ENCODE measurements at regions not wholly inside any gene's neighbourhood (a gene's known extent, or its start where the extent isn't known, plus 50 kb on each side); places are given as distances from the start of the nearest gene placed in this dataset.

DNA sequence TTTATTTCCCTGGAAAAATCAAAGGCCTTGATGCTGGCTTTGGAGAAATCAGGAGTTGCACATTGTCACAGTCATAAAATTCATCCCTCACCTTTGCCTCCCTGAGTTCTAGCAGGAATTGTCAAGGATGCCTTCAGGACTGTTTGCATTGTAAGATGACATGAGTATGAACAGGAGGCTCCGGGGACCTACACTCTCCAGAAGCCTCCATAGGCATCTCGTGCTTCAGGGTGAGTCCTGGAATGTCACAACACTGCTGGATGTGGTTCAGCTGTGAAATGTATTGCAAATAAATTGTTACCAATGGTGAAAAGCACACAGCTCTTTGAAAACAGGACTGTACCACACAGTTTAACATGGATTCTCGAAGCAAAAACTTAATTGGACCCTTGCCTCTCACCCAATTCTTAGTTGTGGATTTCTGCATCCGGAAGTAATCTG lies 535.4 kb upstream of the C16orf82 start:
- TF ChIP-seq NFIB (CRISPR knock-in tag; IDR thresholded peaks at IDR 0.05; ENCODE audit: borderline replicate concordance) (no peak), ZSCAN20 (CRISPR knock-in tag; IDR thresholded peaks at IDR 0.05; ENCODE audit: borderline replicate concordance) (no peak), RAD21 (CRISPR knock-in tag; IDR thresholded peaks at IDR 0.05) (no peak), KMT2B (CRISPR knock-in tag; IDR thresholded peaks at IDR 0.05) (no peak), WIZ (CRISPR knock-in tag; IDR thresholded peaks at IDR 0.05) (no peak), BCL6 (CRISPR knock-in tag; IDR thresholded peaks at IDR 0.05) (no peak)
- TF ChIP-seq, protein P1, sequence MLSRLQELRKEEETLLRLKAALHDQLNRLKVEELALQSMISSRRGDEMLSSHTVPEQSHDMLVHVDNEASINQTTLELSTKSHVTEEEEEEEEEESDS (CRISPR knock-in tag; IDR thresholded peaks at IDR 0.05; ENCODE audit: borderline replicate concordance), result no peak
- TF ChIP-seq, protein P2, sequence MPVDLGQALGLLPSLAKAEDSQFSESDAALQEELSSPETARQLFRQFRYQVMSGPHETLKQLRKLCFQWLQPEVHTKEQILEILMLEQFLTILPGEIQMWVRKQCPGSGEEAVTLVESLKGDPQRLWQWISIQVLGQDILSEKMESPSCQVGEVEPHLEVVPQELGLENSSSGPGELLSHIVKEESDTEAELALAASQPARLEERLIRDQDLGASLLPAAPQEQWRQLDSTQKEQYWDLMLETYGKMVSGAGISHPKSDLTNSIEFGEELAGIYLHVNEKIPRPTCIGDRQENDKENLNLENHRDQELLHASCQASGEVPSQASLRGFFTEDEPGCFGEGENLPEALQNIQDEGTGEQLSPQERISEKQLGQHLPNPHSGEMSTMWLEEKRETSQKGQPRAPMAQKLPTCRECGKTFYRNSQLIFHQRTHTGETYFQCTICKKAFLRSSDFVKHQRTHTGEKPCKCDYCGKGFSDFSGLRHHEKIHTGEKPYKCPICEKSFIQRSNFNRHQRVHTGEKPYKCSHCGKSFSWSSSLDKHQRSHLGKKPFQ (CRISPR knock-in tag; IDR thresholded peaks at IDR 0.05; ENCODE audit: insufficient replicate concordance), result no peak
- TF ChIP-seq, protein P3, sequence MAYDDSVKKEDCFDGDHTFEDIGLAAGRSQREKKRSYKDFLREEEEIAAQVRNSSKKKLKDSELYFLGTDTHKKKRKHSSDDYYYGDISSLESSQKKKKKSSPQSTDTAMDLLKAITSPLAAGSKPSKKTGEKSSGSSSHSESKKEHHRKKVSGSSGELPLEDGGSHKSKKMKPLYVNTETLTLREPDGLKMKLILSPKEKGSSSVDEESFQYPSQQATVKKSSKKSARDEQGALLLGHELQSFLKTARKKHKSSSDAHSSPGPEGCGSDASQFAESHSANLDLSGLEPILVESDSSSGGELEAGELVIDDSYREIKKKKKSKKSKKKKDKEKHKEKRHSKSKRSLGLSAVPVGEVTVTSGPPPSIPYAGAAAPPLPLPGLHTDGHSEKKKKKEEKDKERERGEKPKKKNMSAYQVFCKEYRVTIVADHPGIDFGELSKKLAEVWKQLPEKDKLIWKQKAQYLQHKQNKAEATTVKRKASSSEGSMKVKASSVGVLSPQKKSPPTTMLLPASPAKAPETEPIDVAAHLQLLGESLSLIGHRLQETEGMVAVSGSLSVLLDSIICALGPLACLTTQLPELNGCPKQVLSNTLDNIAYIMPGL (CRISPR knock-in tag; IDR thresholded peaks at IDR 0.05; ENCODE audit: borderline replicate concordance in 1 of 2, low read depth in 1 of 2), result no peak
- TF ChIP-seq, protein P4, sequence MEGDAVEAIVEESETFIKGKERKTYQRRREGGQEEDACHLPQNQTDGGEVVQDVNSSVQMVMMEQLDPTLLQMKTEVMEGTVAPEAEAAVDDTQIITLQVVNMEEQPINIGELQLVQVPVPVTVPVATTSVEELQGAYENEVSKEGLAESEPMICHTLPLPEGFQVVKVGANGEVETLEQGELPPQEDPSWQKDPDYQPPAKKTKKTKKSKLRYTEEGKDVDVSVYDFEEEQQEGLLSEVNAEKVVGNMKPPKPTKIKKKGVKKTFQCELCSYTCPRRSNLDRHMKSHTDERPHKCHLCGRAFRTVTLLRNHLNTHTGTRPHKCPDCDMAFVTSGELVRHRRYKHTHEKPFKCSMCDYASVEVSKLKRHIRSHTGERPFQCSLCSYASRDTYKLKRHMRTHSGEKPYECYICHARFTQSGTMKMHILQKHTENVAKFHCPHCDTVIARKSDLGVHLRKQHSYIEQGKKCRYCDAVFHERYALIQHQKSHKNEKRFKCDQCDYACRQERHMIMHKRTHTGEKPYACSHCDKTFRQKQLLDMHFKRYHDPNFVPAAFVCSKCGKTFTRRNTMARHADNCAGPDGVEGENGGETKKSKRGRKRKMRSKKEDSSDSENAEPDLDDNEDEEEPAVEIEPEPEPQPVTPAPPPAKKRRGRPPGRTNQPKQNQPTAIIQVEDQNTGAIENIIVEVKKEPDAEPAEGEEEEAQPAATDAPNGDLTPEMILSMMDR (CRISPR knock-in tag; IDR thresholded peaks at IDR 0.05), result no peak
- TF ChIP-seq, protein P5, sequence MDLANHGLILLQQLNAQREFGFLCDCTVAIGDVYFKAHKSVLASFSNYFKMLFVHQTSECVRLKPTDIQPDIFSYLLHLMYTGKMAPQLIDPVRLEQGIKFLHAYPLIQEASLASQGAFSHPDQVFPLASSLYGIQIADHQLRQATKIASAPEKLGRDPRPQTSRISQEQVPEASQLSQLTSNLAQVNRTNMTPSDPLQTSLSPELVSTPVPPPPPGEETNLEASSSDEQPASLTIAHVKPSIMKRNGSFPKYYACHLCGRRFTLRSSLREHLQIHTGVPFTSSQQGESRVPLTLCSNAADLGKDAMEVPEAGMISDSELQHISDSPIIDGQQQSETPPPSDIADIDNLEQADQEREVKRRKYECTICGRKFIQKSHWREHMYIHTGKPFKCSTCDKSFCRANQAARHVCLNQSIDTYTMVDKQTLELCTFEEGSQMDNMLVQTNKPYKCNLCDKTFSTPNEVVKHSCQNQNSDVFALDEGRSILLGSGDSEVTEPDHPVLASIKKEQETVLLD (CRISPR knock-in tag; IDR thresholded peaks at IDR 0.05; ENCODE audit: low read depth), result no peak

Measured in HepG2 (cell line).